ENCODE measurements at regions not wholly inside any gene's neighbourhood (a gene's known extent, or its start where the extent isn't known, plus 50 kb on each side); places are given as distances from the start of the nearest gene placed in this dataset.
"Not testable (repeated sequence)": the region's sequence is repeated elsewhere in the genome, so short reads cannot be mapped to it uniquely, and the experiment has no call there.

GRCh38 chr3:157585386-157585785, 82.2 kb upstream of the VEPH1 start:
- Histone ChIP-seq H3K4me3 (no peak overlapping the region), H3K36me3 (ENCODE audit: control insufficient read depth in 4 of 4, insufficient read depth in 4 of 4, low read length in 4 of 4) (no peaks in the 10 kb centered on the region), H3K27me3 (ENCODE audit: control insufficient read depth in 3 of 3, insufficient read depth in 3 of 3, low read length in 2 of 3) (no peaks in the 10 kb centered on the region), H3K4me1 (ENCODE audit: control insufficient read depth in 5 of 5, insufficient read depth in 5 of 5, low read length in 5 of 5) (peaks cover 0 to 6% (median 0%) of the 10 kb centered on the region in 5 donors), H3K27ac (ENCODE audit: low read depth in 1 of 2, low read length in 1 of 2) (no peak overlapping the region), H3K9me3 (ENCODE audit: control insufficient read depth in 4 of 4, insufficient read depth in 3 of 4, low read length in 3 of 4) (no peaks in the 10 kb centered on the region), H3K9ac (ENCODE audit: insufficient read depth in 1 of 2, low read length in 2 of 2) (no peak overlapping the region)
- TF ChIP-seq CTCF (IDR thresholded peaks at IDR 0.05; ENCODE audit: control extremely low read depth, extremely low read depth): no peak
- DNase-seq: no peak
- ATAC-seq (ENCODE audit: insufficient read depth, low FRiP score): no peak
- 86 to 89% methylated on average over 12 of the region's 12 CpGs for WGBS, 2 donors

GRCh38 chr3:157582637-157582973, 79.4 kb upstream of the VEPH1 start:
- no peak for TF ChIP-seq CTCF (IDR thresholded peaks at IDR 0.05; ENCODE audit: control extremely low read depth, extremely low read depth)
- Histone ChIP-seq H3K9me3 (ENCODE audit: control insufficient read depth in 4 of 4, insufficient read depth in 3 of 4, low read length in 3 of 4) (no peaks in the 10 kb centered on the region), H3K4me3 (no peak overlapping the region), H3K27ac (ENCODE audit: low read depth in 1 of 2, low read length in 1 of 2) (no peak overlapping the region), H3K36me3 (ENCODE audit: control insufficient read depth in 4 of 4, insufficient read depth in 4 of 4, low read length in 4 of 4) (no peaks in the 10 kb centered on the region), H3K27me3 (ENCODE audit: control insufficient read depth in 3 of 3, insufficient read depth in 3 of 3, low read length in 2 of 3) (no peaks in the 10 kb centered on the region), H3K4me1 (ENCODE audit: control insufficient read depth in 5 of 5, insufficient read depth in 5 of 5, low read length in 5 of 5) (no peaks in the 10 kb centered on the region), H3K9ac (ENCODE audit: insufficient read depth in 1 of 2, low read length in 2 of 2) (no peak overlapping the region)
- ATAC-seq (ENCODE audit: insufficient read depth, low FRiP score): peak; percentile 47
- DNase-seq: peak; percentile 36 to 74 (median 39)
- WGBS, 2 donors: 70 to 82% methylated on average over 3 of the region's 3 CpGs

- not testable (repeated sequence) for H3K27me3 ChIP-seq (ENCODE audit: control insufficient read depth in 3 of 3, insufficient read depth in 3 of 3, low read length in 2 of 3); ATAC-seq (ENCODE audit: insufficient read depth, low FRiP score); H3K27ac ChIP-seq (ENCODE audit: low read depth in 1 of 2, low read length in 1 of 2); H3K9ac ChIP-seq (ENCODE audit: insufficient read depth in 1 of 2, low read length in 2 of 2); H3K9me3 ChIP-seq (ENCODE audit: control insufficient read depth in 4 of 4, insufficient read depth in 3 of 4, low read length in 3 of 4); H3K4me3 ChIP-seq; H3K36me3 ChIP-seq (ENCODE audit: control insufficient read depth in 4 of 4, insufficient read depth in 4 of 4, low read length in 4 of 4); H3K4me1 ChIP-seq (ENCODE audit: control insufficient read depth in 5 of 5, insufficient read depth in 5 of 5, low read length in 5 of 5); DNase-seq
- 67 to 82% methylated on average over 13 of the region's 13 CpGs for WGBS, 2 donors
Measured at GRCh38 chr3:157581956-157582636, 78.9 kb upstream of the VEPH1 start.

- H3K9me3 ChIP-seq (ENCODE audit: control insufficient read depth in 4 of 4, insufficient read depth in 3 of 4, low read length in 3 of 4): no peaks in the 10 kb centered on the region
- H3K27me3 ChIP-seq (ENCODE audit: control insufficient read depth in 3 of 3, insufficient read depth in 3 of 3, low read length in 2 of 3): no peaks in the 10 kb centered on the region
- DNase-seq: no peak
- no peak overlapping the region for H3K4me3 ChIP-seq
- no peak for TF ChIP-seq CTCF (IDR thresholded peaks at IDR 0.05; ENCODE audit: control extremely low read depth, extremely low read depth)
- WGBS, 2 donors: 74 to 84% methylated on average over 5 of the region's 5 CpGs
- H3K9ac ChIP-seq (ENCODE audit: insufficient read depth in 1 of 2, low read length in 2 of 2): no peak overlapping the region
- ATAC-seq (ENCODE audit: insufficient read depth, low FRiP score): no peak
- no peak overlapping the region for H3K27ac ChIP-seq (ENCODE audit: low read depth in 1 of 2, low read length in 1 of 2)
- H3K4me1 ChIP-seq (ENCODE audit: control insufficient read depth in 5 of 5, insufficient read depth in 5 of 5, low read length in 5 of 5): no peaks in the 10 kb centered on the region
- no peaks in the 10 kb centered on the region for H3K36me3 ChIP-seq (ENCODE audit: control insufficient read depth in 4 of 4, insufficient read depth in 4 of 4, low read length in 4 of 4)
Measured at GRCh38 chr3:157581371-157581770, 78.2 kb upstream of the VEPH1 start.

Data from lung (tissue), 11 donors.